Esophagus squamous epithelium (tissue), 5 donors: ENCODE measurements at regions not wholly inside any gene's neighbourhood (a gene's known extent, or its start where the extent isn't known, plus 50 kb on each side); places are given as distances from the start of the nearest gene placed in this dataset.

Experiments
- DNase-seq: peaks from one replicate; lab custom pipeline; 2025; lab: John Stamatoyannopoulos, UW
- H3K27ac ChIP-seq, 4 donors: fragments of 200-600 bp; sonication (generic); one replicate each; pipeline ENCODE4 v1.5.1; 2016 to 2019; ENCODE audit warnings: mild to moderate bottlenecking in 1 of 4
- H3K27me3 ChIP-seq, 4 donors: fragments of 200-600 bp; sonication (generic); 1 replicate in 3 of 4; 2 replicates in 1 of 4; pipeline versions ENCODE4 v1.5.1 to v1.6.0; 2017 to 2021; ENCODE audit warnings: antibody characterized with exemption in 1 of 4
- H3K36me3 ChIP-seq, 3 donors: fragments of 200-600 bp; sonication (generic); one replicate each; pipeline ENCODE4 v1.5.1; 2016 to 2019
- H3K4me1 ChIP-seq, 3 donors: fragments of 200-600 bp; sonication (generic); one replicate each; pipeline ENCODE4 v1.5.1; 2017 to 2019
- H3K4me3 ChIP-seq, 4 donors: fragments of 200-600 bp; sonication (generic); 1 replicate in 3 of 4; 2 replicates in 1 of 4; pipeline ENCODE4 v1.5.1; 2016 to 2019; ENCODE audit warnings: mild to moderate bottlenecking in 2 of 4, moderate library complexity in 1 of 4
- H3K9me3 ChIP-seq, 3 donors: fragments of 200-600 bp; sonication (generic); one replicate each; pipeline ENCODE4 v1.5.1; 2016 to 2019
- CTCF ChIP-seq, 6 experiments: fragments of 450-650 bp in 4 of 6; fragments of 200-600 bp in 2 of 6; sonication (generic) in 2 of 6; IDR thresholded peaks; one replicate each; pipeline ENCODE4 v1.5.1; 2016 to 2019; ENCODE audit warnings: antibody characterized with exemption in 6 of 6, mild to moderate bottlenecking in 4 of 6, moderate library complexity in 4 of 6
- POLR2A ChIP-seq, 4 donors: fragments of 450-650 bp; IDR thresholded peaks; one replicate each; pipeline ENCODE4 v1.6.1; 2017; ENCODE audit warnings: antibody characterized with exemption in 4 of 4, mild to moderate bottlenecking in 4 of 4, moderate library complexity in 3 of 4
- WGBS, 2 donors: methylation state at CpG; one replicate each; pipeline ENCODE4 v1.1.5; 2018; 5-methylcytosine and 5-hydroxymethylcytosine counted together
- intact Hi-C: fragments of 100-400 bp; cut with DNase I; formaldehyde crosslinking; loops from one replicate; pipeline ENCODE4 v1.15.0; 2022
- donor health status: DM: yes; HTN: yes; CAD: no.

- Histone ChIP-seq H3K4me1 (peaks cover 5 to 12% (median 6%) of the 10 kb centered on the region in 3 donors), H3K27ac (no peak overlapping the region), H3K27me3 (no peaks in the 10 kb centered on the region), H3K9me3 (no peaks in the 10 kb centered on the region), H3K36me3 (no peaks in the 10 kb centered on the region), H3K4me3 (no peak overlapping the region)
- intact Hi-C loops: no loop called here
- 83 to 93% methylated on average over 3 of the region's 3 CpGs for WGBS, 2 donors
- TF ChIP-seq CTCF (IDR thresholded peaks at IDR 0.05) (no peak), POLR2A (IDR thresholded peaks at IDR 0.05) (no peak)
- DNase-seq: no peak
Measured at GRCh38 chr6:156160007-156160794, 617.0 kb upstream of the ARID1B start.

GRCh38 chr6:156154896-156155295 is 622.3 kb upstream of the ARID1B start:
- intact Hi-C loops: no loop called here
- no peak overlapping the region for H3K27ac ChIP-seq
- H3K36me3 ChIP-seq: no peaks in the 10 kb centered on the region
- no peaks in the 10 kb centered on the region for H3K9me3 ChIP-seq
- DNase-seq: no peak
- no peaks in the 10 kb centered on the region for H3K27me3 ChIP-seq
- H3K4me3 ChIP-seq: no peak overlapping the region
- no peaks in the 10 kb centered on the region for H3K4me1 ChIP-seq
- WGBS, 2 donors: 26% methylated on average over 4 of the region's 4 CpGs
- TF ChIP-seq CTCF (IDR thresholded peaks at IDR 0.05) (no peak), POLR2A (IDR thresholded peaks at IDR 0.05) (no peak)

GRCh38 chr6:156150391-156150790 is 626.8 kb upstream of the ARID1B start:
- H3K36me3 ChIP-seq: no peaks in the 10 kb centered on the region
- no peaks in the 10 kb centered on the region for H3K9me3 ChIP-seq
- TF ChIP-seq CTCF (IDR thresholded peaks at IDR 0.05) (no peak), POLR2A (IDR thresholded peaks at IDR 0.05) (no peak)
- DNase-seq: no peak
- 32 to 38% methylated on average over 1 of the region's 1 CpG for WGBS, 2 donors
- no peaks in the 10 kb centered on the region for H3K27me3 ChIP-seq
- no peak overlapping the region for H3K27ac ChIP-seq
- H3K4me1 ChIP-seq: no peaks in the 10 kb centered on the region
- intact Hi-C loops: no loop called here
- H3K4me3 ChIP-seq: no peak overlapping the region

DNA sequence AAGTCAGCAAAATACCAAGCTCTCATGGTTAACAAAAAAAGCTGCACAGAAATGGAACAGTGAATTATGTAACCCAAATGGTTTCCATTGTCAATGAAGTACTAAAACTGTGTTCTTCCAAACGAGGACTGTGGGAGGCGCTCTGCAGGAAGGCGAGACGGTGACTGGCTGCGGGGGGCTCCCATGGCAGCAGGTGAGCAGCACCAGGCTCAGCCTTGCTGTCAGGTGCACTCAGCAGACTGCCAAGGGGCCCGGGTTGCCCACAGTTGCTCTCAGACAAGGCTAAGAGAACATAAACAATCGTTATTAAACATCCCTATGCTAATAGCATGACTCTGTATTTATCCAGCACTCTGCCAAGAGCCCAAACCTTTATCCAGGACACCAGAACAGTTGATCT is 630.3 kb upstream of the ARID1B start:
- H3K4me3 ChIP-seq: no peak overlapping the region
- H3K4me1 ChIP-seq: no peaks in the 10 kb centered on the region
- WGBS, 2 donors: 40 to 79% methylated on average over 1 to 6 of the region's 7 CpGs
- intact Hi-C loops: no loop called here
- H3K9me3 ChIP-seq: peaks cover 0 to 2% (median 0%) of the 10 kb centered on the region in 3 donors
- H3K27ac ChIP-seq: no peak overlapping the region
- no peak for DNase-seq
- TF ChIP-seq POLR2A (IDR thresholded peaks at IDR 0.05): no peak
- no peak for TF ChIP-seq CTCF (IDR thresholded peaks at IDR 0.05)
- H3K27me3 ChIP-seq: no peaks in the 10 kb centered on the region
- H3K36me3 ChIP-seq: no peaks in the 10 kb centered on the region

DNA sequence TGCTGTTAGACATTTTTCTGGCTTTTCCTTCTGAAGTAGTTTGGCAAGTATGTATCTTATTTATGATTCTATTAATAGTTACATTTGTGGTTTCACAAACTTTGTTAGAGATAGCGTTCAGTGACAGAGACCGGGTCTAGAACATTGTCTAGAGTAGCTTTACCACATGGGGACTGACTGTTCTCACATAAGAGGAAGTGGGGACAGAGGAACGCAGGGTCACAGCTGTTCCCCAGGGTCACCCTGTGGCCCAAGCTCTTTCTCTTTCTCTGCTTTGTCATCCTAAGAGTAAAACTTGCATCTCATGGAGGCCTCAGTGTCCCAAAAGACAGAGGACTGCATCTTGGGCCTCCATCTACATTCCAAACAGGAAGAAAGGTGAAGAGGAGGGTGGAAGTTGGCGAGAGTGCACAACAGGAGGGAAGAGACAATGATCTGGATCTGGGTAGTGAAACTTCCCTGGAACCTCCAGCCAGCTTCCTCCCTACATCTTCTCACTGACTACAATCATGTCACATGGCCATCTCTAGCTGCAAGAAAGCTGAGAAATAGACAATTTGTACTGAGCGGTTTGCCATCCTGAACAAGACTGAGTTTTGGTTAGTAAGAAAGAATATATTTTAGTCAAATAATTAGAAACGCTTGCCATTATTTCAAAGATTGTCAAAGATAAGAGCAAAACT is 645.8 kb upstream of the ARID1B start:
- WGBS, 2 donors: 73 to 76% methylated on average over 5 to 6 of the region's 6 CpGs
- H3K36me3 ChIP-seq: no peaks in the 10 kb centered on the region
- no peaks in the 10 kb centered on the region for H3K9me3 ChIP-seq
- DNase-seq: no peak
- intact Hi-C loops: no loop called here
- no peaks in the 10 kb centered on the region for H3K27me3 ChIP-seq
- no peak overlapping the region for H3K4me3 ChIP-seq
- peaks cover 0 to 12% (median 0%) of the 10 kb centered on the region in 3 donors for H3K4me1 ChIP-seq
- H3K27ac ChIP-seq: no peak overlapping the region
- TF ChIP-seq POLR2A (IDR thresholded peaks at IDR 0.05) (no peak), CTCF (IDR thresholded peaks at IDR 0.05) (no peak)
